GM21390 (cell line): ENCODE measurements at regions not wholly inside any gene's neighbourhood (a gene's known extent, or its start where the extent isn't known, plus 50 kb on each side); places are given as distances from the start of the nearest gene placed in this dataset.
"Not testable (repeated sequence)": the region's sequence is repeated elsewhere in the genome, so short reads cannot be mapped to it uniquely, and the experiment has no call there.

Experiments used
- ATAC-seq: cut with Tn5 transposase; IDR thresholded peaks from one replicate; pipeline ENCODE4 v1.9.1; 2021; ENCODE audit not compliant: unreplicated experiment

DNA sequence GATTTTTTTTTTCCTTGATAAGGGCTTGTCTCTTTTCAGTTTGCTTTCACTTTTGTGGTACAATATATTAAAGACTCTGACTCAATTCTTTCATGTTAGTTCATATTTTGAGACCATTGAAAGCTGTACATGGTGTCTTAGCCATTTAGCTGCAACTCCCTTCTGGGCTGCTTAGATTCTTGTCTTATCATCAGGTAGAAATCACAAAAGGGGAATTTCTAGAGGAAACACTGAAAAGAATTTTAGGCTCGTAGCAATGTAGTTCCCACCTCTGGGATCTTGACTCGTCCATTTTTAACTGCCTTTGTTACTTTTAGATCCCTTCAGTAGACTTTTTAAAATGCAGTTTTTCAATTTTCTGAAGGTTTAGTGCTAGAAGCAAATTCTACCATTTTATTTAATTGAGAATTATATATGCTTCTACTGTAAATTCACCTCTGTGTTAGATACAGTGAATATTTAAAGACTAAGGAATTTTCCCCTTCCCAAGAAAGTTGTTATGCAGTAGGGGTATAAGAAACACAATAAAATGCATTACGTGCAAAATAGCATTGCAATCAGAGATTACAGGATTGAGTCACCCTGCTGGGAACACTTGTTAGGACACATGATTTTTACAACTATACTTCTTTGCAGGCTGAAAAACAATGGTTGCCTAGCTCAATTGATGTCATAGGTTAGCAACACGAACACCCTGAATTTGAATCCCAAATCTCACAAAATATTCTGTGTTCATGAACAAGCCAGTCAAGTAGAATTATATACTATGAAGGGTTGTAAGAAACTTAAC is 772.7 kb downstream of the PDCD6IP start:
- no peak for ATAC-seq

DNA sequence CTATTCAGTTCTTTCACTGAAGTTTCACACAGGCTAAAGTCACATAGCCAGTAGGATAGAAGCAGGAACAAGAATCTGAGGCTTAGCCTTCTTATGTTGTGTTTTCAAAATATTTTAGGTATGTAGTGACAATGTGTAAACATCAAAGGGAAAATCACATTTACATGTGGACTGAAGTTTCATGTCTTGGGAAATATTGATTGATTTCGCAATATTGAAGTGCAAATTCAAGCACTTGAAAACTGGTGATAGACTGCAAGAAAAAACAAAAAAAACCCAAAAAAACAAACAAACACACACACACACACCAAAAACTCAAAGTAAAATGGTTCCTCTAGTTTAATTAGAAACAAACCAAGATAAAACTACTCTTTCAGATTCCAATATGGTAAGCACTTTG is 773.3 kb downstream of the PDCD6IP start:
- no peak for ATAC-seq

DNA sequence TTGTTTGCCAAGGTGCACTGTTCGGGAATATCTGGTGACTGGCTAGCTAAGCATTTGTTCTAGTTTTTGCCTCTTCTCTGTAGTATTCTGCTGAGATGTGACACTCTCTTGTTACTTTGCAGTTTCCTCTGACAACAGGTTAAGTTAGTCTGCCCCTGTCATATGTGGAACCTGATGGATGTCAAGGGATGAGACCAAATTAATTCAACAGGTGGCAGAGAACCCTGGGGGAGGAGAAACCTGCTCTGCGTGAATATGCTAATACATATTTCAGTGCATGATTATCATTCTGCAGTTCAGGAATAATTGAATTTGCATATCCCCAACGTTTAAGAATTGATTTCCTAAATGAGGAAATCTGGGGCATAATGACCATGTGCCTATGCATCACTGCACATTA is 777.3 kb downstream of the PDCD6IP start:
- ATAC-seq, result no peak

DNA sequence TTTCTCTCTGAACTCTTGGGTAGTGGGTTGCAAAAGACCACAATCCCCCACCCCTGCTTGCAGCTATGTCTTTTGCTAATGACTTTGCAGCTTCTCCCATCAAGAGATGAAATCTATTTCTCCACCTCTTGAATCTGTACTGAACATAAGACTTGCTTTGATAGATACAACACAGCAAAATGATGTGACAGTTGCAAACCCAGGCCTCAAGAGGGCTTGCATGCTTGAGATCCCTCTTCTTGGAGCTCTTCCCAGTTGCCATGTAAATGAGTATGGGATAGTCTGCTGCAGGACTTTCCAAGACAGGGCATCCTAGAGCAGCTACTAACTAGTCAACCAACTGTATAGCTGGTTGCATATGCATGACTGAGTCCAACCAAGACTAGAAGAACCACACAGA is 783.6 kb downstream of the PDCD6IP start:
- ATAC-seq, result no peak

DNA sequence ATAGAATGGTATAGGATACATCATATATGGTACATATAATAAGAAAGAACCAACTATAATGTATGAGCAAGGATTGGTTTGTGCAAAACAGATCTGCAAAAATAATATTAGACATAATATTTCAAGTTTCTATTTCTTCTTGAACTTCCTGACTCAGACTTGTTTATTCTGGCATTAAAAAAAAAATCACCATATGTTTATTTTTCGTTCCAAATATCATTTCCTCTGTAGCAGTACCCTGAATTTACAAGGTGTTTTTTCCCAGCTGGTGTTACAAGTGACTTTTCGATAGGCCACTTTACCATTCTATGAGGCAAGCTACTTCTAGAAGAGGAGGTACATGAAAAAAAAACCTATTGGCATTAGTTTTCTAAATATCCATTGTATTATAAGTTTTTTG is 785.0 kb downstream of the PDCD6IP start:
- no peak for ATAC-seq

DNA sequence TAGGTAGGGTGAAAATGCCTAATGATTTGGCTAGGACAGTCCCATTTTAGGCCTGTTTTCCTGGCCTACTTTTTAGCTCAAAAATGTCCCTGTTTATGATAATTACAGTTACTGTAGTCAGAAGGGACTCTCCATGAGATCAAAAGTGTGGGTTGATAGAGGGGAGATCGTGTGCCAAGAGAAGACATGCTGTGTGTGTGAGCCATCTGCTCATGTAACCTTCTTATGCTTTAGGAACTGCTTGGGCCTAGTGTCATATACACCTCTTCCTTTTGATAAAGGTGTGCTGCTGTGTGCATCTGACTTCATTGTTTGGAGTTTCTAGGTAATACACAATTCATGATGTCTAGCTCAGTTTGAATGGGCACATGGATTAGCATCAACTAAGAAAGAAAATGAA is 786.5 kb downstream of the PDCD6IP start:
- no peak for ATAC-seq

DNA sequence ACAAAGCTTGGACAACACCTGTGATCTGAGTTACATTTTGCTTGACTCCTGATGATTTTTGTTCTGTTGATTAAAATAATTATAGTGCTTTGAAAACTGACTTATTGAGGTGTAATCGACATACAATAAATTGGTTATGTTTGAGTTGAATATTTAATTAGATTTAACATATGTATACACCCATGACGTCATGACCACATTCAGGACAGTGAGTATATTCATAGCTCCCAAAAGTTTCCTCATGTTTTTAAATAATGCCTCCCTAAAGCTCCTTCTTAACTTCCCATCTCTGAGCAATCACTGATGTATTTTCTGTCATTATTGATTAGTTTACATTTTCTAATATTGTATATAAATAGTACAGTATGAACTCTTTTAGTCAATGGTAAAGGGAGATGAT is 801.2 kb downstream of the PDCD6IP start:
- ATAC-seq, result no peak

DNA sequence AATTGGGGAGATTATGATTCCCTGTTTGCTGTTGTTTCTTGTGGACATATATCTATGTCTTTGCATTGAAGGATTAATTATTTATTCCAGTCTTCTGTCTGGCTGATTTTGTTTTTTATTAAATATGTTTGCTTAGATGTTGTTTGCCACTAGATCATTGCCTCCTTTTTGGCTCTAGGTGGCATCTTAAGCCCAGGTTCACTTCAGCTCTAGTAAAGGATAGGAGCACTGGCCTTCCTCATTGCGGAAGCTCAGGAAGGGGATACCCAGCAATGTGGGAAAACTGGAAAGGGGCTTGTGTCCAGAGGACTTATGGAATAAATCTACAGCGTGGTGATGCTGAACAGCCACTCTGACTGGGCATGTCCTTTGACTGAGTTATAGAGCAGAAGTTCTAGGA is 821.6 kb downstream of the PDCD6IP start:
- no peak for ATAC-seq

DNA sequence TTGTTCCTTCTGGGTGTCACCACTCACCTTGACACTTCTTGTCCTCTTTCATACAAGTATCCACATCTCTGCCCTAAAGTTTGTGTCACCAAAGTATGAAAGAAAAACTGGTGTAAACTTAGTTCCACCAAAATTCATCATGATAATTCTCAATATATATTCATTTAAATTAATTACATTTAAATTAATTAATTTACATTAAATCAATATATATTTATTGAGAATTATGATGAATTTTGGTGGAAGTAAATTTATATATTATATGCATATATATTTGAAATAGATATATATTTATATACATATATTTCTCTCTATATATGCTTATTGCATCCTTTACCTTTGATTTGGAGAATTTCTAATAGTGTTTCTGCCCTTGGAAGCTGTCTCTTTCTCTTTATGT is 828.3 kb downstream of the PDCD6IP start:
- ATAC-seq, result no peak

DNA sequence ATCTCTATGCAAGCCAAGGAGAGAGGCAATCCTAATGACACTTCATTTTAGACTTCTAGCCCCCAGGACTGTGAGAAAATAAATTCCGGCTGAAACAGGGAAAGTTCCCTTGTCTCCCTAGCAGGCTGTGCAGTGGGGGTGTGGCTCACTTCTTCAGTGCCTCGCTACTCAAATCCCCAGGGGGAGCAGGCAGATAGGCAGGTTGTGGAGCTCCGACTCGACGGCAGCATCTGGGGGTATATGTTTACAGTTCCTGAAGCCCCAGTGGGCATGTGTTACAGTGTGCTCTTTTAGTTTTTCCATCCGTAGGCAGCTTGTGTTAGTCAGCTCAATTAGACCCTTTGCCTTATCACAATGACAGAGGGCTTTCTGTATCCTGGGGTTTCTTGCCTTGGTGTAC is 836.5 kb downstream of the PDCD6IP start:
- no peak for ATAC-seq

DNA sequence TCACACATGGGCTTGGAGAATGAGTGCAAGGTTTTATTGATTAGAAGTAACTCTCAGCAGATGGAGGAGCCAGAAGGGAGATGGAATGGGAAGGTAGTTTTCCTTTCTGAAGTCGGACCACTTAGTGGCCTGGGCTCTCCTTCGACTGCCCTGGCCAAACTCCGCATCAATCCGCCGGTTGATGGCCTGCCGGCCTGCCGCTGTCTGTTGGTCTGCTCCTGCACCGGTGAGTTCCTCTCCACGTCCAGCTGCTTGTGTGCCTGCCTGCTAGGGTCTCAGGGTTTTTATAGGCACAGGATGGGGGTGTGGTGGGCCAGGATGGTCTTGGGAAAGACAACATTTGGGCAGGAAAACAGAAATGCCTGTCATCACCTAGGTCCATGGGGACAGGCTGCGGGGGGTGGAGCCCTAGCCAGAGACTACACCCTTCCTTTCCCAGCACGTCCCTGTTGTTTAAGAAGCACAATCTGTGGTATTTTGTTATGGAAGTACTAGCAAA is 837.0 kb downstream of the PDCD6IP start:
- no peak for ATAC-seq

DNA sequence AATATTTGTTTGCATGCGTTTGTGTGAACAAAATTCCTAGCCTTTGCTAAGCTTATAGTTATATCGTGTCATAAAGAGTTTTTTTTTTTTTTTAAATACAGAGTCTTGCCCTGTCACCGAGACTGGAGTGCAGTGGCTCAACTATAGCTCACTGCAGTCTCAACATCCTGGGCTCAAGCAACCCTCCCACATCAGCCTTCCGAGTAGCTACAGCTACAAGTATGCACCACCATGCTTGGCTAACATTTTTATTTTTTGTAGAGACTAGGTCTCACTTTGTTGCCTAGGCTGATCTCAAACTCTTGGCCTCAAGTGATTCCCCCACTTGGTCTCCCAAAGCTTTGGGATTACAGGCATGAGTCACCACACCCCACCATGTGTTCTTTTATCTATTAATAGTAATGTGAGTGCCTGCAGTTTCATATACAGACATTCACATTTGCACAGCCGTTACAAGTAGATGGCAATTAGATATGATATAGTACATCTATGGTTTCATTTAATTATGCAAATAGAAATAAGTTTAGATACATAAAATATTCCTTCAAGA is 848.6 kb downstream of the PDCD6IP start:
- no peak for ATAC-seq

DNA sequence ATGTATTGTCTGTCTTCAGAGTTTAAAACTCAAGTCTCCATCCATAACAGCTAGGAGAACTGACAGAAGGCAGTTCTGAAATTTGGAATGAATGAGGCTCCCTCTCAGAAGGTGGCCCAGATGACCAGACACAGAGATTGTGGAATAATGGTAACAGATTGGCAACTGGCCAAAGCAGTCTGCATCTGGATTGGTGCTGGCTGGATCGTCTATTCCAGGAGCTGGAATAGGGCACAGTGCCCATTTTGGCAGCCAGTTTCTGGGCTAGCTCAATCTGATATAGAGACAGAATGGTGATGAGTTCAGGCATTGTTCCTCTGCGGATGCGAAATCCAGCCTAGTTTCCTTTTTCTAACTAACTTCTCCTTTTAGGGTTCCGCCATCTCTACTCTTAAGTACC is 851.7 kb downstream of the PDCD6IP start:
- no peak for ATAC-seq

DNA sequence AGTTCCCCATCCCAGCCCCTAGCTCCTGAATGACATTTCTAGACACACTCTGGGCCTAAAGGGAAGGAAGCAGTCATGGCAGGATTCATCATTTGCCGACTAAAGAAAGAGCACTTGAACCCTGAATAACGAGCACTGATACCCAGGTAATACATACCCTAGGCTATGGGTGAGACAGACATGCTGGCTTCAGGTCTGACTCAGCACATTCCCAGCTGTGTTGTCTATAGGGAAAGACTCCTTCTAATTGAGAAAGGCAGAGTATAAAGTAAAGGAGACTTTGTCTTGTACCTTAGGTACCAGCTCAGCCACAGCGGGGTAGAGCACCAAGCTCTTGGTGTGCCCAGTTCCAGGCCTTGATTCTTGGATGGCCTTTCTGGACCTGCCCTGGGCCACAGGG is 870.5 kb downstream of the PDCD6IP start:
- no peak for ATAC-seq

DNA sequence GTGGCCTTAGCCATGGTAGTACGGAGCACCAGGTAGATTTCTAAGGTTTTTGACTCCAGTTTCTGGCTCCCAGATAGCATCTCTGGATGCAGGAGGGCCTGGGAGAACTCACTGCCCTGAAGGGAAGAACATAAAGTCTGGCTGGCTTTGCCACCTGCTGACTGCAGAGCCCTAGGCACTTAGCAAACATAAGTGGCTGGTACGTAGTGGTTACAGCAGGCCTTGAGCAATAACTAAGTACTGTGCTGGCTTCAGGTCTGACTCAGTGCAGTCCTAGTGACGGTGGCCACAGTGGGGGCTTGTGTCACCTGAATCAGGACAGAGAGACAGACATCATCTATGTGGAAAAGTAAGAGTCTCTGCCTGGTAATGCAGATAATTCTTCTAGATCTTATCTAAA is 871.1 kb downstream of the PDCD6IP start:
- ATAC-seq, result no peak

DNA sequence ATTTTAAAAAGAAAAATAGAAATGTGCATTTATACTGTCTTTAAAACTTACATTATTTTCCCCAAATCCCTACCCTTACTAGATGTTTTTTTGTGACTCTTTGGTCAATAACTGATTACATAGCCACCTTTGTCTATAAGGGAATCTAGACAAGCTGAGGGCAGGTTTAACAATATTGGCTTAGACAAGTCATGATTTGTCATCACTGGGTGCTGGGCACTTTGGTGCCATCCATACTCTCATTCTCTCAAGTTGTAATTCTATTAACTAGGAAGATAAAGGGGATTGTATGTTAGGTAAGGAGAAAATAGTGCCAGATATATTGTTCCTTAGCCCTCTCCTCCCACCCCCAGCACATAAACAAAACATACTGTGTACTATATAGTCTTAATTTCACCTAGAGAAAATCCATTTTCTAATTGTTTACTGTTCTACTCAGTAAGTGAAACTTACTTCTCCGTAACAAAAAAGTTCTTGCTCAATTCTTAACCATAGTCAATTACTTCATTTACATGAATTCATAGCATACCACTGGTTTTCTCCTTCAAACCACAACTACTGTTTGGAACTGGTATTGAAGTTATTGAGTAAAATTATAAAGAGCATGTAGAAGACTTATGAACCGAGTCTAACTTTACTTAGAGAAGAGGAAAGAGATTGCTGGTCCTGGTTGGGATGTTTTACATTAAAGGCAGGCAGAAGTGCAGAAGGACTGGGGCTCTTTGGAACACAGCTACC is 877.1 kb downstream of the PDCD6IP start:
- no peak for ATAC-seq

DNA sequence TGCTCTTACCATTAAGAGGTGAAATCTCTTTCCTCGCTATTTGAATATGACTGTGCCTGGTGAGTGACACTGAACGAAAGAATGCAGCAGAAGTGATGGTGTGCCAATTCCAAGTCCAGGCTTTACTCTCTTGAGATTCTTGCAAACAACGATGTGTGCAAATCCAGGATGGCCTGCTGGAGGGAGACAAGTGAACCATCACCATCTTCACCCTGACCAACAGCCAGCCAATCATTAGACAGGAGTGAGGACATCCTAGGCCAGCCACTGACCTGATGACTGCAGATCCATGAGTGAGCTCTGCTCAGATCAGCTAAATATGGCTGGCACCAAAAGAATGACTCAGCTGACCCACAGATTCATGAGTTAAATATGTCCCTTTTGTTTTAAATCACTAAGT is 878.0 kb downstream of the PDCD6IP start:
- ATAC-seq, result no peak

DNA sequence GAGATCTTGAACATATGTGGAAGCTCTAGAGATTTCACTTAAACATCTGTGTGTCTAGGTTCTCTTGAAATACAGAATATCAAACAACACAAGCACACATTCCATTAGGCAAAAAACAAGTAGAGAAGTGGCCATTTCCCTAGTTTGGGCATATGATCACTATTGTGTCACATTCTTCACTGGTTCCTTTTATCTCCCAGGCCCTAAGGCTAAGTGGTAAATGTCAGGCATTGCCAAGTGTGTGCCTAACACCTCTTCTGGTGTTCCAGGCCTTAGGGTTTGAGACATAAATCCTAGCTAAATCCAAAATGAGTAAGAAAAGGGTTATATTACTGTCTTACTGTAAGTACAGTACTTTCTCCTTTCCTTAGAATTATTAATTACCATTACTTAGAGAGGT is 880.1 kb downstream of the PDCD6IP start:
- ATAC-seq, result no peak

DNA sequence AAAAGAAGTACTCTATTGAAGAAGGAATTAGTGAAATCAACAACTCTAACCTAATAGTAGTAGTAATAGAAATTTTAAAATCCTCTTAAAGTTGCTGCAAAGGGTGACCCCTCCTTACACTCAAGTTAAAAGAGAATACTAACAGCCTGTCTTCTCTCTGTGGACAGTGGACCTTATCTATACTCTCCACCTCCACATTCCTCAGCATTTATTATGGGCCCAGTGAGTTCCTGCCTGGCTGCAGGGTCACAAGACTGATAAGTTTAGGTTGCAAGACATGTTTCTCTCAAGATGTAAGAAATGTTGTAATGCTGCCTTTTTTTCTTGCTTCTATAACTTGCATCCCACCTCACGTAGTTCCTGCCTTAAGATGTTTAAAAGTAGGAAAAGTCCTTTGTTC is 880.6 kb downstream of the PDCD6IP start:
- not testable (repeated sequence) for ATAC-seq

DNA sequence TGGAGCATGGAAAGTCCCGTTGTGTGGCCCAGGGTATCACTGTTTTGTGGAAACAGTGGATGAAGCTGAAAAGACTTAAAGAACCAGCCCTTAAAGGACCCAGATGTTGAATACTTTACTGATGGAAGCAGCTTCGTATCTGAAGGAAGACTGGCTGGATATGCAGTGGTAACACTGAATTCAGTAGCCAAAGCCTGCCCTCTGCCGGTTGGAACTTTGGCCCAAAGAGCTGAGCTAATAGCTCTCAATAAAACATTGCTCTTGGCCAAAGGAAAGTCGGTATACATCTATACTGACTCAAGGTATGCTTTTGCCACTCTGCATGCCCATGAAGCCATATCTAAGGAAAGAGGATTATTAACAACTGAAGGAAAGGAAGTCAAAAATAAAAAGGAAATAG is 885.4 kb downstream of the PDCD6IP start:
- no peak for ATAC-seq

DNA sequence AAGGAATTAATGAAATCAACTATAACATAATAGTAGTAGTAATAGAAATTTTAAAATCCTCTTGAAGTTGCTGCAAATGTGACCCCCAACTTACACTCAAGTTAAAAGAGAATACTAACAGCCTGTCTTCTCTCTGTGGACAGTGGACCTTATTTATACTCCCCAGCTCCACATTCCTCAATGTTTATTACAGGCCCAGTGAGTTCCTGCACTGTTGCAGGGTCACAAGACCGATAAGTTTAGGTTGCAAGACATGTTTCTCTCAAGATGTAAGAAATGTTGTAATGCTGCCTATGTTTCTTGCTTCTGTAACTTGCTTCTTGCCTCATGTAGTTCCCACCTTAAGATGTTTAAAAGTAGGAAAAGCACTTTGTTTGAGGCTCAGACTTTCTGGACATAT is 888.1 kb downstream of the PDCD6IP start:
- ATAC-seq, result no peak

DNA sequence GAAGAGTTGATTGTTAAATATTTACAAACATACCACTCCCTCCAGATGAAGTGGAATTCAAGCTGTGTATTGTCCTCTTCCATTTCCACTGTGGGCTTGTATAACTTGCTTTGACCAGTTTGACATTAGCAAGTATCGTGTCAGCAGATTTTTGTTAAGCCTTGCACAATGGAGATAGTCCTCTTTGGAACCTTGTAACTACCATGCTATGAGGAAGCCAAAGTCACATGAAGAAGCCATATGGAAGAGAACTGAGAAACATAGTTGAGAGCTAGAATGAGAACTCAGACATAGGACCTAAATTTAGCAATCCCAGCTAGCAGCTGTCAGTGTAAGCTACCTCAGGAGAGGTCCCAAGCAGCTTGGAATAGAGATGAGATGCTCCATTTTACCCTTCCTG is 889.2 kb downstream of the PDCD6IP start:
- ATAC-seq, result no peak
